Right forelimb (tissue), 1 donor: ENCODE measurements at regions not wholly inside any gene's neighbourhood (a gene's known extent, or its start where the extent isn't known, plus 50 kb on each side); places are given as distances from the start of the nearest gene placed in this dataset.
"Not testable (repeated sequence)": the region's sequence is repeated elsewhere in the genome, so short reads cannot be mapped to it uniquely, and the experiment has no call there.

ENCODE experiments used
- DNase-seq: peaks from one replicate; pipeline ENCODE4 v3.0.0-alpha.2; 2018

GRCh38 chr5:101611039-101611438 lies 685.0 kb downstream of the SLCO4C1 start:
- DNase-seq: no peak

GRCh38 chr5:101608322-101608721 lies 687.8 kb downstream of the SLCO4C1 start:
- no peak for DNase-seq

GRCh38 chr5:101605700-101606099 lies 690.4 kb downstream of the SLCO4C1 start:
- DNase-seq: no peak

GRCh38 chr5:101600614-101601013 lies 695.5 kb downstream of the SLCO4C1 start:
- no peak for DNase-seq

- DNase-seq: no peak
Measured at GRCh38 chr5:101590384-101590783, 687.3 kb upstream of the ST8SIA4 start.

GRCh38 chr5:101585366-101585765 lies 682.3 kb upstream of the ST8SIA4 start:
- DNase-seq: no peak

- DNase-seq: no peak
Measured at GRCh38 chr5:101580591-101580990, 677.5 kb upstream of the ST8SIA4 start.

GRCh38 chr5:101574017-101574416 lies 670.9 kb upstream of the ST8SIA4 start:
- DNase-seq: no peak

- DNase-seq: no peak
Measured at GRCh38 chr5:101561018-101561417, 657.9 kb upstream of the ST8SIA4 start.

- no peak for DNase-seq
Measured at GRCh38 chr5:101543780-101544179, 640.7 kb upstream of the ST8SIA4 start.

GRCh38 chr5:101539315-101539714 lies 636.2 kb upstream of the ST8SIA4 start:
- no peak for DNase-seq

- no peak for DNase-seq
Measured at GRCh38 chr5:101535626-101536025, 632.5 kb upstream of the ST8SIA4 start.

GRCh38 chr5:101534491-101535110 lies 631.5 kb upstream of the ST8SIA4 start:
- DNase-seq: no peak

- DNase-seq: no peak
Measured at GRCh38 chr5:101532430-101532829, 629.3 kb upstream of the ST8SIA4 start.

- DNase-seq: no peak
Measured at GRCh38 chr5:101531026-101531425, 627.9 kb upstream of the ST8SIA4 start.

- not testable (repeated sequence) for DNase-seq
Measured at GRCh38 chr5:101529094-101529493, 626.0 kb upstream of the ST8SIA4 start.

GRCh38 chr5:101520417-101520816 lies 617.3 kb upstream of the ST8SIA4 start:
- DNase-seq: no peak

GRCh38 chr5:101517795-101518194 lies 614.7 kb upstream of the ST8SIA4 start:
- no peak for DNase-seq

- DNase-seq: no peak
Measured at GRCh38 chr5:101515721-101516120, 612.6 kb upstream of the ST8SIA4 start.

GRCh38 chr5:101505891-101506570 lies 602.9 kb upstream of the ST8SIA4 start:
- no peak for DNase-seq

GRCh38 chr5:101482931-101483330 lies 579.8 kb upstream of the ST8SIA4 start:
- no peak for DNase-seq

- no peak for DNase-seq
Measured at GRCh38 chr5:101473483-101473882, 570.4 kb upstream of the ST8SIA4 start.

- DNase-seq: no peak
Measured at GRCh38 chr5:101461455-101461854, 558.4 kb upstream of the ST8SIA4 start.

- DNase-seq: no peak
Measured at GRCh38 chr5:101458587-101458986, 555.5 kb upstream of the ST8SIA4 start.

- no peak for DNase-seq
Measured at GRCh38 chr5:101455851-101456250, 552.8 kb upstream of the ST8SIA4 start.
